Erythroblast (primary cell): ENCODE measurements at regions not wholly inside any gene's neighbourhood (a gene's known extent, or its start where the extent isn't known, plus 50 kb on each side); places are given as distances from the start of the nearest gene placed in this dataset.

Source experiments
- GATA1 ChIP-seq: IDR thresholded peaks from 2 replicates; pipeline ENCODE4 v1.6.1; 2011; ENCODE audit warnings: low read depth, mild to moderate bottlenecking, control low read depth, low read length, moderate library complexity
- POLR2A ChIP-seq: IDR thresholded peaks from 2 replicates; pipeline ENCODE4 v1.6.1; 2011; ENCODE audit warnings: mild to moderate bottlenecking, low read length

- TF ChIP-seq POLR2A, result no peak
- no peak for TF ChIP-seq GATA1
Observed at GRCh38 chr13:105960326-105960725, 575.1 kb downstream of the EFNB2 start.
